Rectal smooth muscle tissue (tissue), 1 donor: ENCODE measurements at regions not wholly inside any gene's neighbourhood (a gene's known extent, or its start where the extent isn't known, plus 50 kb on each side); places are given as distances from the start of the nearest gene placed in this dataset.

Experiments
- H3K27ac ChIP-seq: one replicate; pipeline ENCODE4 v1.7.0; 2013; ENCODE audit warnings: low read depth, low read length, inconsistent platforms
- H3K27me3 ChIP-seq: one replicate; pipeline ENCODE4 v1.7.0; 2013; ENCODE audit warnings: low read length; ENCODE audit not compliant: control insufficient read depth, insufficient read depth
- H3K36me3 ChIP-seq: one replicate; pipeline ENCODE4 v1.7.0; 2013; ENCODE audit warnings: low read length; ENCODE audit not compliant: control insufficient read depth, insufficient read depth
- H3K4me1 ChIP-seq: one replicate; pipeline ENCODE4 v1.7.0; 2013; ENCODE audit warnings: low read length; ENCODE audit not compliant: control insufficient read depth, insufficient read depth
- H3K4me3 ChIP-seq: one replicate; pipeline ENCODE4 v1.7.0; 2013; ENCODE audit warnings: low read length
- H3K9ac ChIP-seq: one replicate; pipeline ENCODE4 v1.7.0; 2013; ENCODE audit warnings: low read length

DNA sequence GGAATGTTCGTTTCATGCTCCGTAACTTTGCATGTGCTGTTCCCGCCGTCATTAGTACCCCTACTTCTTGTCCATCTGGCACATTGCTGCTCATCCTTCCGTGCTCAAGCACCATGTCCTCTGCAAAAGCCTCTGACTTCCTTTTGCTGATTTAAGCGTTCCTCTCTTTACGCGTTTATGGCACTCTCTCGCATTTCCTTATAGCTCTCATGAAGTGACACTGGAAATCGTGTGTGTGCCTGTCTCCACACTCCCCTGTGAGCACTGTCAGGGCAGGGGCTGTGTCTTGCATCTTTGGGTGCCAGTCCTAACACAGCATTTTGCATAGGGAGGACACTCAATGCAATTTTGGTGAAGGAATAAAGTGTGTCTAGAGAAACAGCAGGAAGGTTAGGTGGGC, 210.6 kb upstream of the FAT1 start:
- H3K4me3 ChIP-seq: peak overlapping the region; percentile 1
- H3K9ac ChIP-seq: no peak overlapping the region
- peaks cover 20% of the 10 kb centered on the region for H3K4me1 ChIP-seq
- no peak overlapping the region for H3K27ac ChIP-seq
- H3K27me3 ChIP-seq: no peaks in the 10 kb centered on the region
- no peaks in the 10 kb centered on the region for H3K36me3 ChIP-seq

DNA sequence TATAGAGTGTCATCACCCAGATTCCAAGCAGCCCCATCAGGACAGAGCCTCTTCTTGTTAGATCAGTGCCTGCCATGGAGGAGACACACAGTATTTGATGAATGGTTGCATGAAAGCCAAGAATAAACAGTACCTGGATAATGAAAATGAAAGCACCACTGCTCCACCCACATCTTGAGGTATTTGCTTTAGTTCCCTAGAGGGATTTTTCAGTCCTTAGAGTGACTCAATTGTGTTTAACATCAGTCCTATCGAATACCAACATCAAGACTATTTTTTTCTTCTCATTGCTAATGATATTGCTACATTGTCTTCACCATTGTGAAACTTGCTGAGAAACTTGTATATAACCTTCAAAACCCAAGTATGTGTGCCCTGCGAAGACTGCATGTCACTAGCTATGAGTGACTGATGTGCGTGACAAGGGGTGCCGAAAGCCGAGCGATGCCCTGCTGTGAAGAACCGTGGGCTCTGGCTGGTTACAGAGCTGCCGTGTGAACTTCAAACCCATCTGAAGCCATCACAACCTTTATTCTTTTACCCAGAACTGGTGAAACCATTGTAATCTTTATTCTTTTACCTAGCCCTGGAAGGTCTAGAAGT, 211.3 kb upstream of the FAT1 start:
- H3K36me3 ChIP-seq: no peaks in the 10 kb centered on the region
- no peak overlapping the region for H3K4me3 ChIP-seq
- H3K4me1 ChIP-seq: peaks cover 20% of the 10 kb centered on the region
- H3K9ac ChIP-seq: no peak overlapping the region
- no peaks in the 10 kb centered on the region for H3K27me3 ChIP-seq
- H3K27ac ChIP-seq: no peak overlapping the region

DNA sequence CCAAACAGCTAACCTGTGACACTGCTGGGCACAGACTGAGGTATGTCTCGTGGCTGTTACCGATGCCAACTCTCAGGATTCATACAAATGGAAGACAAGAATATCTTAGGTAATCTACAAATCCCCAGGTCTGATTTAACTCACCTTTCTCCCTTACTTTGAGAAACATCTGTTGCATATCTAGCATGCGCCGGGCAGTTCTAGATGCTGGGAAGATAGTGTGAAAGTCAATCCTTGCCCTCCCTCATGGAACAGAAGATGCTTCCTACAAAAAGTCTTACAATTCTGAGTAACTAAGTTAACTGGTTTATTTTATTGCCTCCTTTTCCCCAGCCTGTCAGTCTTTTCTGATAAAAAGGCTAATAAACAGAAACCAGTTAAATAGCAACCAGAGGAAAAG, 212.2 kb upstream of the FAT1 start:
- Histone ChIP-seq H3K4me3 (no peak overlapping the region), H3K27me3 (no peaks in the 10 kb centered on the region), H3K4me1 (peaks cover 20% of the 10 kb centered on the region), H3K27ac (peak overlapping the region; percentile 74), H3K36me3 (no peaks in the 10 kb centered on the region), H3K9ac (no peak overlapping the region)

DNA sequence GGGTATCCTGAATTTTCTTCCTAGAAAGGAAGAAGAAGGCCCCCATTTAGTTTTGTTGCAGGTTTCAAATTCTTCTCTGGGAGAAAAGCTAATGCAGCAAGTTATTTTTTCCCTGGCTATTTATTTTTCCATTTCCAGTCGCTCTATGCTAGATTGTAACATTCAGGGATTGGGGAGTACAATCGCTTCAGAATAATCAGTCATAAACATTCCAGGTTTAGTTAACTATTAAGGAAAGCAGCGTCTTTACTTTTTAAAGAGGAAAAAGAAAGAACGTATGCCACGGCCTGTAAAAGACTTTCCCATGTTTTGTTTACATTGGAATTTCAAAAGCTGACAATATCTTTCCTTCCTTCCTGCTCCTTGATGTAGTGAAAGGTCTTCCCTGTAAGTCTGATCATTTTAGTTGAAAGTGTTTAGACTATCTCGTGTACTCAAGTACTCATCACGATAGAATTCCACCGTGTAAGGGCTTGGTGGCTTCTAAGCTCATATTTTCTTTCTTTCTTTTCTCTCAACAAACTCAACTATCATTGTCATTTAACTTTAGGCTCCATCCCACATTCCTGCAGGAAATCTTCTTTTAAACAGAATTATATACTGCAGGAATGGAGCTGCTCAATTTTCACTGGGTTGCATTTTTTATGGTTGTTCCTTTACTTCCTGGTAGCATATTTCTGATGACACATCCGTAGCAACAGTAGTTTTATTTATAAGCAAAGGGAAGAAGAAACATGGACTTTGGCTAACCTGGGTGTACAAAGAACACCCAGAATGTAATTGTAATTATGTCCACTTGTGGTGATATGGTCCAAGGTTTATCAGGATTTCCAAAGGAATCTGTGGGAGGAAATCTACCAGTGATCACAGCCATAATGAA, 213.1 kb upstream of the FAT1 start:
- Histone ChIP-seq H3K4me3 (no peak overlapping the region), H3K4me1 (peaks cover 20% of the 10 kb centered on the region), H3K27me3 (no peaks in the 10 kb centered on the region), H3K36me3 (no peaks in the 10 kb centered on the region), H3K9ac (no peak overlapping the region), H3K27ac (peak overlapping the region; percentile 74)

DNA sequence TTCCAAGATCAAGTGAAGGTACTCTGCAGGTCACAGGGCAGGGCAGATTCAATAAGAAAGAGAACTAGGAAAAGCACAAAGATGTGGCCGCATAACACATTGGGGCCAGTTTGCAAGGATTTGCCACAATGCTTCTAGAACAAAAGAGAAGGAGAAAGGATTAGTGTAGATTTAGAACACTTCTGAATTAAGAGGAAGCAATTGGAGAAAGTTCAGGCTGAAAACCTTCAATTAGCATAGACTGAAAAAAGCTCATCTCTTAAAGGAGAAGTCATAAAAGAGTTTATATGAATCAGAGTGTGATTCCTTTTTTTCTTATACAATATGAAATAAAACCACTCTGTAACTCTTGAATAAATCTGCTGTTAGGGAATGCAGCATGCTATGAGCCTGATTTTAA, 215.6 kb upstream of the FAT1 start:
- H3K4me1 ChIP-seq: peaks cover 16% of the 10 kb centered on the region
- H3K9ac ChIP-seq: no peak overlapping the region
- H3K27me3 ChIP-seq: no peaks in the 10 kb centered on the region
- no peak overlapping the region for H3K4me3 ChIP-seq
- no peaks in the 10 kb centered on the region for H3K36me3 ChIP-seq
- H3K27ac ChIP-seq: no peak overlapping the region

DNA sequence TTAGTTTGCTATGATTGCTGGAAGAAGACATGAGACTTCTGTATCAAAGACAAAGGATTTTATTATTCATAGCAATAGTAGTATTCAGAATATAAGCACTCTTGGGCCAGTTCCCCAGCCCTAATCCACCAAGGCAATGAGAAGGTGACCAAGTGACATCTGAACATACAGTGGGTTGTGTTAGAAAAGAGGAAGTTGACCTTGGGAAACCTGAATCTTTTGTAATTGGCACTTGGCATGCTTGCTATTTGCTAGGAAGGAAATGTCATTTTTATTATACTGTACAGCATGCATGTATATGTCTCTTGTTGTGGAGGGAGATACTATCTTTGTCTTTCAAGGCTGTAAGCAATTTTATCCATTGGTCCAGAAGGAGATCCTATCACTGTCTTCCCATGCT, 216.1 kb upstream of the FAT1 start:
- Histone ChIP-seq H3K27ac (no peak overlapping the region), H3K9ac (no peak overlapping the region), H3K27me3 (no peaks in the 10 kb centered on the region), H3K36me3 (no peaks in the 10 kb centered on the region), H3K4me1 (peaks cover 16% of the 10 kb centered on the region), H3K4me3 (no peak overlapping the region)

DNA sequence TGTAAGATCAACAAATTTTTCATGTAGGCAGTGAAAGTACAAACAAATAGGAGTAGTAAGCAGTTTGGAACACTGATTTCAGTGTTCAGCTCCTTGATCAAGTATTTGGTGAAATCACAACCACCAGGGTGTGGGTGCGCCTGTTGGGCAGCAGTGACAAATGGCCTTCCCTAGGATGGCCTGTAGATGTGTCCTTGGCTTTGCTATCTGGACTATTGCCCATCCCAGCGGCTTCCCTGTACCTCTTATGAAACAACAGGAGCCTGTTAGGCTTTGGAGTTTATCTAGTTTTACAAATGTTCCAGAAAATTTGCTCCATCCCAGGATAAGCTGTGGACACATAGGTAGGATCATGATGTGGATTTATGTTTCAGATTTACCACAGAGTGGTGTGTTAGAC, 216.8 kb upstream of the FAT1 start:
- Histone ChIP-seq H3K27ac (no peak overlapping the region), H3K4me1 (peaks cover 16% of the 10 kb centered on the region), H3K4me3 (no peak overlapping the region), H3K27me3 (no peaks in the 10 kb centered on the region), H3K36me3 (no peaks in the 10 kb centered on the region), H3K9ac (no peak overlapping the region)

DNA sequence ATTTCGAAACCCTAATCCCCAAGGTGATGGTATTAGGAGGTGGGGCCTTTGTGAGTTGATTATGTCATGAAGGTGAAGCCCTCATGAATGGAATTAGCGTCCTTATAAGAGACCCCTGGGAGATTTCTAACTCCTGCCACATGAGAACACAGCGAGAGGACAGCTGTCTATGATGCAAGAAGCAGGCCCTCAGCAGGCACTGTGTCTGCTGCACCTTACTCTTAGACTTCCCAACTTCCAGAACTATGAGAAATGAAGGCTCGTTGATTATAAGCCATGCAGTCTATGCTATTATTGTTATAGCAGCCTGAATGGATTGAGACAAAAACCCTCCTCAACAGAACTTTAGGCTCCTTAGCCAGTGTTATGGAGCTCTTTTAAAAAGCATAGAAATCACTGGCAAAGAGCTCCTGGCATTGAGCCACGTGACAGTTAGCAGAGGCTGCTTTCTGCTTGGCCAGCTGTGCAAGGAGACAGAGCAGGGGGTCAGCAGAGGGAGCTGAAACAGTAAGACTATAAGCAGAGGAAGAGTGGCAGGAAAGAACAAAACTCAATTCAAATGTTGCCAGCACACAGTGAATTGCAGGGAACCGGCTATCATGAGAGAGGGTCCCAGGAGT, 219.2 kb upstream of the FAT1 start:
- Histone ChIP-seq H3K9ac (no peak overlapping the region), H3K4me1 (peaks cover 5% of the 10 kb centered on the region)

DNA sequence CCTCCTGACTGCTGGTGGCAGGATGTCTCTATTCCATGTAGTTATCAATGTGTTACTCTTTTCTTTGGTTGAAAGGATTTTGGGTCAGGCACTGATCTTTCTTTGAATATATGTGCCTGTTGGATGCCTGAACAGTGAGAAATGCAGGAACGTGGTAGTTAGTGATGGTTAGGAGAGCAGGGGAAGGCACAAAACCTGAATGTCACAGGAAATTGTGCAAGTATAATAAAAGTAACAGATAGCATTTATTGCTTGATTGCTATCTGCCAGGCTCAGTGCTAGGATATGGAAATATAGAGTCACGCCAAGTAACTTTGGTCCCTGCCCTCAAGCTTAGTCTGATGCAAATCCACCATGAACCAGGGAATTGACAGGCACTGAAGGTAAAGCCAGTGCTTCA, 219.8 kb upstream of the FAT1 start:
- no peak overlapping the region for H3K9ac ChIP-seq
- H3K36me3 ChIP-seq: no peaks in the 10 kb centered on the region
- no peaks in the 10 kb centered on the region for H3K27me3 ChIP-seq
- H3K4me3 ChIP-seq: no peak overlapping the region
- H3K27ac ChIP-seq: no peak overlapping the region
- H3K4me1 ChIP-seq: peaks cover 5% of the 10 kb centered on the region

More for the DNA sequence above, 219.2 kb upstream of the FAT1 start:
- Histone ChIP-seq H3K27me3 (no peaks in the 10 kb centered on the region), H3K36me3 (no peaks in the 10 kb centered on the region), H3K4me3 (no peak overlapping the region), H3K27ac (no peak overlapping the region)

GRCh38 chr4:186946136-186946535, 222.5 kb upstream of the FAT1 start:
- peaks cover 5% of the 10 kb centered on the region for H3K4me1 ChIP-seq
- no peak overlapping the region for H3K27ac ChIP-seq
- H3K27me3 ChIP-seq: no peaks in the 10 kb centered on the region
- no peaks in the 10 kb centered on the region for H3K36me3 ChIP-seq
- H3K9ac ChIP-seq: no peak overlapping the region
- H3K4me3 ChIP-seq: no peak overlapping the region

GRCh38 chr4:186946682-186947294, 223.1 kb upstream of the FAT1 start:
- Histone ChIP-seq H3K4me3 (no peak overlapping the region), H3K27ac (no peak overlapping the region), H3K4me1 (peaks cover 5% of the 10 kb centered on the region), H3K36me3 (no peaks in the 10 kb centered on the region), H3K9ac (no peak overlapping the region), H3K27me3 (no peaks in the 10 kb centered on the region)

GRCh38 chr4:186948361-186949242, 224.9 kb upstream of the FAT1 start:
- Histone ChIP-seq H3K36me3 (no peaks in the 10 kb centered on the region), H3K9ac (no peak overlapping the region), H3K4me3 (no peak overlapping the region), H3K4me1 (no peaks in the 10 kb centered on the region), H3K27ac (no peak overlapping the region), H3K27me3 (no peaks in the 10 kb centered on the region)
